Liver (tissue), 7 donors: ENCODE measurements at regions not wholly inside any gene's neighbourhood (a gene's known extent, or its start where the extent isn't known, plus 50 kb on each side); places are given as distances from the start of the nearest gene placed in this dataset.

Source experiments
- DNase-seq: peaks from one replicate; pipeline ENCODE4 v3.0.0-alpha.2; 2017; ENCODE audit warnings: low spot score
- H3K27ac ChIP-seq, 2 donors: one replicate each; pipeline ENCODE4 v1.7.0; 2013; ENCODE audit warnings: inconsistent platforms in 2 of 2, low read length in 2 of 2, control low read depth in 1 of 2, low read depth in 1 of 2, mild to moderate bottlenecking in 1 of 2
- H3K27me3 ChIP-seq, 4 donors: one replicate each; pipeline versions ENCODE4 v1.6.1 to v1.7.0; 2013; ENCODE audit warnings: low read length in 3 of 4, inconsistent platforms in 1 of 4, mild to moderate bottlenecking in 1 of 4, moderate library complexity in 1 of 4; ENCODE audit not compliant: control insufficient read depth in 4 of 4, insufficient read depth in 4 of 4
- H3K36me3 ChIP-seq, 4 donors: one replicate each; pipeline versions ENCODE4 v1.6.1 to v1.7.0; 2013; ENCODE audit warnings: low read length in 3 of 4, mild to moderate bottlenecking in 3 of 4, low read depth in 1 of 4, moderate library complexity in 1 of 4; ENCODE audit not compliant: control insufficient read depth in 4 of 4, insufficient read depth in 3 of 4
- H3K4me1 ChIP-seq, 4 donors: one replicate each; pipeline versions ENCODE4 v1.6.1 to v1.7.0; 2013; ENCODE audit warnings: low read length in 3 of 4, mild to moderate bottlenecking in 3 of 4, moderate library complexity in 1 of 4; ENCODE audit not compliant: control insufficient read depth in 4 of 4, insufficient read depth in 4 of 4
- H3K4me3 ChIP-seq, 3 donors: one replicate each; pipeline versions ENCODE4 v1.6.1 to v1.7.0; 2013; ENCODE audit warnings: low read length in 3 of 3, control low read depth in 1 of 3, low read depth in 1 of 3, mild to moderate bottlenecking in 1 of 3
- H3K9ac ChIP-seq, 2 donors: one replicate each; pipeline ENCODE4 v1.7.0; 2013; ENCODE audit warnings: low read length in 2 of 2, mild to moderate bottlenecking in 2 of 2, moderate library complexity in 2 of 2, control low read depth in 1 of 2, low read depth in 1 of 2
- H3K9me3 ChIP-seq, 4 donors: one replicate each; pipeline versions ENCODE4 v1.6.1 to v1.7.0; 2013; ENCODE audit warnings: low read length in 3 of 4; ENCODE audit not compliant: control insufficient read depth in 4 of 4
- ATF3 ChIP-seq: IDR thresholded peaks from 2 replicates; pipeline ENCODE4 v1.6.1; 2016; ENCODE audit warnings: antibody characterized with exemption
- EGR1 ChIP-seq, 2 donors: IDR thresholded peaks; 2 replicates each; pipeline ENCODE4 v1.6.1; 2016 to 2018; ENCODE audit warnings: antibody characterized with exemption in 2 of 2, low read depth in 2 of 2
- FOXA1 ChIP-seq: IDR thresholded peaks from 2 replicates; pipeline ENCODE4 v1.6.1; 2016; ENCODE audit warnings: antibody characterized with exemption
- FOXA2 ChIP-seq: IDR thresholded peaks from 2 replicates; pipeline ENCODE4 v1.6.1; 2016; ENCODE audit warnings: antibody characterized with exemption
- GABPA ChIP-seq, 2 donors: IDR thresholded peaks in 1 of 2; conservative IDR thresholded peaks in 1 of 2; 2 replicates each; pipeline ENCODE4 v1.6.1; 2016; ENCODE audit warnings: antibody characterized with exemption in 2 of 2, mild to moderate bottlenecking in 1 of 2, moderate library complexity in 1 of 2
- HNF4G ChIP-seq: IDR thresholded peaks from 2 replicates; pipeline ENCODE4 v1.6.1; 2016; ENCODE audit warnings: antibody characterized with exemption
- JUND ChIP-seq, 2 donors: IDR thresholded peaks; 2 replicates each; pipeline ENCODE4 v1.6.1; 2016; ENCODE audit warnings: antibody characterized with exemption in 2 of 2
- MAX ChIP-seq: IDR thresholded peaks from 2 replicates; pipeline ENCODE4 v1.6.1; 2016; ENCODE audit warnings: antibody characterized with exemption
- NR2F2 ChIP-seq: IDR thresholded peaks from 2 replicates; pipeline ENCODE4 v1.6.1; 2016; ENCODE audit warnings: antibody characterized with exemption
- RAD21 ChIP-seq, 2 donors: IDR thresholded peaks; 2 replicates each; pipeline ENCODE4 v1.6.1; 2016; ENCODE audit warnings: antibody characterized with exemption in 2 of 2, mild to moderate bottlenecking in 2 of 2
- REST ChIP-seq: IDR thresholded peaks from 2 replicates; pipeline ENCODE4 v1.6.1; 2016; ENCODE audit warnings: antibody characterized with exemption, mild to moderate bottlenecking
- RXRA ChIP-seq, 2 donors: IDR thresholded peaks; 2 replicates each; pipeline ENCODE4 v1.6.1; 2017 to 2018; ENCODE audit warnings: antibody characterized with exemption in 2 of 2, mild to moderate bottlenecking in 1 of 2
- SP1 ChIP-seq: IDR thresholded peaks from 2 replicates; pipeline ENCODE4 v1.6.1; 2018; ENCODE audit warnings: antibody characterized with exemption, mild to moderate bottlenecking
- TAF1 ChIP-seq: conservative IDR thresholded peaks from 2 replicates; pipeline ENCODE4 v1.6.1; 2016; ENCODE audit warnings: antibody characterized with exemption, mild to moderate bottlenecking
- YY1 ChIP-seq: IDR thresholded peaks from 2 replicates; pipeline ENCODE4 v1.6.1; 2016; ENCODE audit warnings: antibody characterized with exemption, mild to moderate bottlenecking
- WGBS: extraction: QIAGEN DNeasy Blood & Tissue Kit; methylation state at CpG from one replicate; pipeline ENCODE4 v1.1.7; 2013; 5-methylcytosine and 5-hydroxymethylcytosine counted together
- donor health status: healthy.
- donor health status: healthy.
- donor health status: healthy.
- donor health status: healthy.

- Histone ChIP-seq H3K27me3 (no peaks in the 10 kb centered on the region), H3K36me3 (no peaks in the 10 kb centered on the region), H3K27ac (no peak overlapping the region), H3K9me3 (no peaks in the 10 kb centered on the region), H3K9ac (no peak overlapping the region), H3K4me3 (no peak overlapping the region), H3K4me1 (no peaks in the 10 kb centered on the region)
- no peak for TF ChIP-seq RAD21 (IDR thresholded peaks at IDR 0.05)
- TF ChIP-seq HNF4G, result no peak
- no peak for TF ChIP-seq NR2F2
- no peak for TF ChIP-seq TAF1
- no peak for TF ChIP-seq SP1
- no peak for TF ChIP-seq EGR1 (IDR thresholded peaks at IDR 0.05; ENCODE audit: low read depth in 2 of 2)
- TF ChIP-seq YY1, result no peak
- no peak for TF ChIP-seq FOXA2
- TF ChIP-seq JUND (IDR thresholded peaks at IDR 0.05), result no peak
- TF ChIP-seq MAX, result no peak
- no peak for TF ChIP-seq REST
- TF ChIP-seq GABPA (IDR thresholded peaks at IDR 0.05 in 1 of 2, conservative IDR thresholded peaks at IDR 0.05 in 1 of 2), result no peak
- WGBS, result 60% methylated on average over 2 of the region's 2 CpGs
- no peak for DNase-seq
Observed at GRCh38 chr4:120589787-120590186, 332.7 kb downstream of the PRDM5 start.

- 32% methylated on average over 2 of the region's 2 CpGs for WGBS
- no peaks in the 10 kb centered on the region for H3K9me3 ChIP-seq
- no peaks in the 10 kb centered on the region for H3K4me1 ChIP-seq
- DNase-seq, result no peak
- no peak for TF ChIP-seq FOXA1
- TF ChIP-seq RXRA (IDR thresholded peaks at IDR 0.05), result no peak
- no peak for TF ChIP-seq REST
- no peak for TF ChIP-seq MAX
- TF ChIP-seq YY1, result no peak
- TF ChIP-seq RAD21 (IDR thresholded peaks at IDR 0.05), result no peak
- TF ChIP-seq NR2F2, result no peak
- TF ChIP-seq ATF3, result no peak
- TF ChIP-seq GABPA (IDR thresholded peaks at IDR 0.05 in 1 of 2, conservative IDR thresholded peaks at IDR 0.05 in 1 of 2), result no peak
- H3K4me3 ChIP-seq, result no peak overlapping the region
- no peak overlapping the region for H3K9ac ChIP-seq
- H3K27ac ChIP-seq, result no peak overlapping the region
- H3K36me3 ChIP-seq, result no peaks in the 10 kb centered on the region
- H3K27me3 ChIP-seq, result no peaks in the 10 kb centered on the region
Observed at GRCh38 chr4:120568731-120569130, 353.8 kb downstream of the PRDM5 start.
